Stomach (tissue), 8 donors: ENCODE measurements at regions not wholly inside any gene's neighbourhood (a gene's known extent, or its start where the extent isn't known, plus 50 kb on each side); places are given as distances from the start of the nearest gene placed in this dataset.

Source experiments
- DNase-seq, 2 donors: peaks; one replicate each; pipeline versions ENCODE4 v3.0.0 to v3.0.0-alpha.2; 2013 to 2019
- H3K27ac ChIP-seq, 5 donors: fragments of 200-600 bp in 4 of 5; sonication (generic) in 4 of 5; one replicate each; pipeline ENCODE4 v1.5.1; 2013 to 2019; ENCODE audit warnings: mild to moderate bottlenecking in 1 of 5, moderate library complexity in 1 of 5
- H3K27me3 ChIP-seq, 3 donors: fragments of 200-600 bp; sonication (generic); one replicate each; pipeline ENCODE4 v1.5.1; 2017 to 2019; ENCODE audit warnings: mixed run types in 1 of 3
- H3K36me3 ChIP-seq, 4 donors: fragments of 200-600 bp; sonication (generic); 1 replicate in 3 of 4; 2 replicates in 1 of 4; pipeline ENCODE4 v1.5.1; 2016 to 2019
- H3K4me1 ChIP-seq, 4 donors: fragments of 200-600 bp; sonication (generic); one replicate each; pipeline ENCODE4 v1.5.1; 2016 to 2019
- H3K4me3 ChIP-seq, 4 donors: fragments of 200-600 bp; sonication (generic) in 3 of 4; one replicate each; pipeline ENCODE4 v1.5.1; 2016 to 2019; ENCODE audit warnings: mild to moderate bottlenecking in 1 of 4
- H3K9me3 ChIP-seq, 4 donors: fragments of 200-600 bp; sonication (generic); one replicate each; pipeline ENCODE4 v1.5.1; 2016 to 2019
- CTCF ChIP-seq, 7 experiments: fragments of 450-650 bp in 4 of 7; fragments of 200-600 bp in 3 of 7; sonication (generic) in 3 of 7; IDR thresholded peaks; one replicate each; pipeline ENCODE4 v1.5.1; 2016 to 2019; ENCODE audit warnings: antibody characterized with exemption in 7 of 7, control low read depth in 2 of 7, mild to moderate bottlenecking in 1 of 7
- EP300 ChIP-seq: sonication (generic); formaldehyde crosslinking; IDR thresholded peaks from one replicate; pipeline ENCODE4 v1.6.1; 2017; ENCODE audit warnings: antibody characterized with exemption
- POLR2A ChIP-seq, 4 donors: fragments of 450-650 bp; IDR thresholded peaks; one replicate each; pipeline ENCODE4 v1.6.1; 2016; ENCODE audit warnings: antibody characterized with exemption in 4 of 4, control low read depth in 2 of 4, mild to moderate bottlenecking in 1 of 4, moderate library complexity in 1 of 4
- POLR2AphosphoS5 ChIP-seq, 3 donors: sonication (generic); formaldehyde crosslinking; IDR thresholded peaks; one replicate each; pipeline ENCODE4 v1.6.1; 2016; ENCODE audit warnings: antibody characterized with exemption in 3 of 3
- WGBS, 5 donors: extraction: QIAGEN DNeasy Blood & Tissue Kit in 3 of 5; methylation state at CpG; one replicate each; pipeline versions ENCODE4 v1.1.5 to v1.1.7; 2013 to 2018; 5-methylcytosine and 5-hydroxymethylcytosine counted together
- intact Hi-C: fragments of 100-400 bp; cut with DNase I; formaldehyde crosslinking; loops from one replicate; pipeline ENCODE4 v1.15.1; 2023; ENCODE audit warnings: low total_unique reads
- donor health status: healthy with polysubstance abuse.
- donor health status: Bipolar disorder and iron deficiency.
- donor health status: healthy.

- no peaks in the 10 kb centered on the region for H3K9me3 ChIP-seq
- no peaks in the 10 kb centered on the region for H3K36me3 ChIP-seq
- DNase-seq = no peak
- no peaks in the 10 kb centered on the region for H3K27me3 ChIP-seq
- H3K4me1 ChIP-seq = peaks cover 0 to 6% (median 0%) of the 10 kb centered on the region in 4 donors
- no peak overlapping the region for H3K4me3 ChIP-seq
- TF ChIP-seq EP300 (no peak), CTCF (IDR thresholded peaks at IDR 0.05) (no peak), POLR2A (IDR thresholded peaks at IDR 0.05) (no peak), POLR2AphosphoS5 (IDR thresholded peaks at IDR 0.05) (no peak)
- WGBS, 5 donors = 83 to 91% (median 88%) methylated on average over 2 of the region's 2 CpGs
- H3K27ac ChIP-seq = no peak overlapping the region
- intact Hi-C loops = no loop called here
Observed at GRCh38 chr16:74111456-74111982, 185.1 kb upstream of the PSMD7 start.

- intact Hi-C loops = no loop called here
- peak; percentile 69 to 74 for DNase-seq
- Histone ChIP-seq H3K9me3 (no peaks in the 10 kb centered on the region), H3K27ac (no peak overlapping the region), H3K36me3 (no peaks in the 10 kb centered on the region), H3K27me3 (no peaks in the 10 kb centered on the region), H3K4me1 (peaks cover 0 to 6% (median 0%) of the 10 kb centered on the region in 4 donors), H3K4me3 (peak overlapping the region in 2 of 4 donors; percentile 25 to 31)
- 37 to 48% (median 44%) methylated on average over 18 of the region's 18 CpGs for WGBS, 5 donors
- no peak for TF ChIP-seq POLR2A (IDR thresholded peaks at IDR 0.05)
- peak in 5 of 7 experiments; percentile 22 to 69 (median 45) for TF ChIP-seq CTCF (IDR thresholded peaks at IDR 0.05)
Observed at GRCh38 chr16:74107795-74108610, 188.6 kb upstream of the PSMD7 start.

GRCh38 chr16:74104022-74104421 is 192.6 kb upstream of the PSMD7 start:
- no peak overlapping the region for H3K4me3 ChIP-seq
- H3K36me3 ChIP-seq = no peaks in the 10 kb centered on the region
- no peaks in the 10 kb centered on the region for H3K27me3 ChIP-seq
- intact Hi-C loops = no loop called here
- H3K9me3 ChIP-seq = no peaks in the 10 kb centered on the region
- H3K27ac ChIP-seq = no peak overlapping the region
- peaks cover 0 to 6% (median 0%) of the 10 kb centered on the region in 4 donors for H3K4me1 ChIP-seq
- WGBS, 5 donors = 27 to 61% (median 31%) methylated on average over 2 of the region's 2 CpGs
- no peak for DNase-seq
- TF ChIP-seq POLR2A (IDR thresholded peaks at IDR 0.05) (no peak), CTCF (IDR thresholded peaks at IDR 0.05) (no peak)

GRCh38 chr16:74101379-74102137 is 195.1 kb upstream of the PSMD7 start:
- no peaks in the 10 kb centered on the region for H3K9me3 ChIP-seq
- no peak overlapping the region for H3K4me3 ChIP-seq
- no peaks in the 10 kb centered on the region for H3K4me1 ChIP-seq
- no peaks in the 10 kb centered on the region for H3K36me3 ChIP-seq
- DNase-seq = no peak
- H3K27ac ChIP-seq = no peak overlapping the region
- intact Hi-C loops = no loop called here
- TF ChIP-seq EP300 (no peak), POLR2A (IDR thresholded peaks at IDR 0.05) (no peak), CTCF (IDR thresholded peaks at IDR 0.05) (no peak), POLR2AphosphoS5 (IDR thresholded peaks at IDR 0.05) (no peak)
- 38 to 66% (median 52%) methylated on average over 1 of the region's 1 CpG for WGBS, 5 donors
- H3K27me3 ChIP-seq = no peaks in the 10 kb centered on the region
